Tibial artery (tissue), 4 donors: ENCODE measurements at regions not wholly inside any gene's neighbourhood (a gene's known extent, or its start where the extent isn't known, plus 50 kb on each side); places are given as distances from the start of the nearest gene placed in this dataset.

Experiments used
- DNase-seq, 2 donors: peaks; one replicate each; pipeline ENCODE4 v3.0.0-alpha.2; 2019
- H3K27ac ChIP-seq, 2 donors: fragments of 200-600 bp; sonication (generic) in 1 of 2; 1 replicate in 1 of 2; 2 replicates in 1 of 2; pipeline ENCODE4 v1.5.1; 2018 to 2019; ENCODE audit warnings: mild to moderate bottlenecking in 1 of 2
- H3K27me3 ChIP-seq, 2 donors: fragments of 200-600 bp; sonication (generic) in 1 of 2; one replicate each; pipeline versions ENCODE4 v1.5.1 to v1.6.0; 2016 to 2019
- H3K36me3 ChIP-seq, 3 donors: fragments of 200-600 bp; sonication (generic) in 2 of 3; one replicate each; pipeline ENCODE4 v1.5.1; 2016 to 2019; ENCODE audit warnings: mild to moderate bottlenecking in 2 of 3
- H3K4me1 ChIP-seq, 4 donors: fragments of 200-600 bp; sonication (generic) in 2 of 4; 1 replicate in 3 of 4; 2 replicates in 1 of 4; pipeline ENCODE4 v1.5.1; 2016 to 2019
- H3K4me3 ChIP-seq, 2 donors: fragments of 200-600 bp; sonication (generic) in 1 of 2; 1 replicate in 1 of 2; 2 replicates in 1 of 2; pipeline ENCODE4 v1.5.1; 2018 to 2019; ENCODE audit warnings: mild to moderate bottlenecking in 2 of 2
- H3K9me3 ChIP-seq, 3 donors: fragments of 200-600 bp; sonication (generic) in 1 of 3; one replicate each; pipeline ENCODE4 v1.5.1; 2016 to 2019
- intact Hi-C: fragments of 100-400 bp; cut with DNase I; formaldehyde crosslinking; loops from one replicate; pipeline ENCODE4 v1.15.0; 2023; ENCODE audit warnings: low total_unique reads
- TF ChIP-seq, protein P1 (sequence below), 2 experiments: fragments of 200-600 bp in 1 of 2; fragments of 450-650 bp in 1 of 2; IDR thresholded peaks; one replicate each; pipeline ENCODE4 v1.5.1; 2017 to 2019; ENCODE audit warnings: antibody characterized with exemption in 2 of 2, mild to moderate bottlenecking in 1 of 2, moderate library complexity in 1 of 2

DNA sequence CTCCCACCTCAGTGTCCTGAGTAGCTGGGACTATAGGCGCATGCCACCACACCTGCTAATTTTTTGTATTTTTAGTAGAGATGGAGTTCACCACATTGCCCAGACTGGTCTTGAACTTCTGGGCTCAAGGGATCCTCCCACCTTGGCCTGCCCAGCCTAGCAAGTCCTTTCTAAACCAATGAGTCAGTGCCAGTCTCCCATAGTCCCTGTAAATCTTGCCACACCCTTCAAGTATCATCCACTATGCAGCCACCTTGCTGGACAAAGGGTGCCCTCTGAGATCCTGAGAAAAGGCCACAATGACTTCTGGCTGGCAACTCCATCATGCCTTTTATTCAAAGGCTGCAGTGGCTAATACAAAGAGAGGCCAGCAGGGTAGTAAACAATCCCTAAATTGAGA is 184.0 kb downstream of the ABHD5 start:
- Histone ChIP-seq H3K27me3 (no peaks in the 10 kb centered on the region), H3K9me3 (no peaks in the 10 kb centered on the region), H3K4me1 (peaks cover 0 to 36% (median 29%) of the 10 kb centered on the region in 4 donors), H3K4me3 (no peak overlapping the region), H3K27ac (no peak overlapping the region), H3K36me3 (no peaks in the 10 kb centered on the region)
- TF ChIP-seq, protein P1, sequence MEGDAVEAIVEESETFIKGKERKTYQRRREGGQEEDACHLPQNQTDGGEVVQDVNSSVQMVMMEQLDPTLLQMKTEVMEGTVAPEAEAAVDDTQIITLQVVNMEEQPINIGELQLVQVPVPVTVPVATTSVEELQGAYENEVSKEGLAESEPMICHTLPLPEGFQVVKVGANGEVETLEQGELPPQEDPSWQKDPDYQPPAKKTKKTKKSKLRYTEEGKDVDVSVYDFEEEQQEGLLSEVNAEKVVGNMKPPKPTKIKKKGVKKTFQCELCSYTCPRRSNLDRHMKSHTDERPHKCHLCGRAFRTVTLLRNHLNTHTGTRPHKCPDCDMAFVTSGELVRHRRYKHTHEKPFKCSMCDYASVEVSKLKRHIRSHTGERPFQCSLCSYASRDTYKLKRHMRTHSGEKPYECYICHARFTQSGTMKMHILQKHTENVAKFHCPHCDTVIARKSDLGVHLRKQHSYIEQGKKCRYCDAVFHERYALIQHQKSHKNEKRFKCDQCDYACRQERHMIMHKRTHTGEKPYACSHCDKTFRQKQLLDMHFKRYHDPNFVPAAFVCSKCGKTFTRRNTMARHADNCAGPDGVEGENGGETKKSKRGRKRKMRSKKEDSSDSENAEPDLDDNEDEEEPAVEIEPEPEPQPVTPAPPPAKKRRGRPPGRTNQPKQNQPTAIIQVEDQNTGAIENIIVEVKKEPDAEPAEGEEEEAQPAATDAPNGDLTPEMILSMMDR (IDR thresholded peaks at IDR 0.05), result no peak
- DNase-seq, result no peak
- intact Hi-C loops, result no loop called here

DNA sequence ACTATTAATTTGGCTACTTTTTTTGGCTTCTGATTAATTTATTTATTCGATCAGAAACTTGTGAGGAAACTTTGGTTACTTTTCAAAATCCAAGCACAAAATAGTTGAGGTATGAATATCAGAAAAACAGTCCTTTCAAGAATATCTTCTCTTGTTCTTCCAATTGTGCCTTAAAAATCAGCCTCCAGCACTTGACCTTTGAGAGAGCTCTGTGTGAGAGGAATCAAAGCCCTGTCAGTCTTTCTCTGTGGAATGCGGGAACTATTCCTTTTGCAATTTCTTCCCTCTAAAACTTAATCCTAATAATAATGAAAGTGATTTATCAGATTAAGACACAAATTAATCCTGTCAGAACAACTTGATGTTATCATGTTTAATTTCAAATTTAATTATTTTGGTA is 185.9 kb downstream of the ABHD5 start:
- Histone ChIP-seq H3K36me3 (no peaks in the 10 kb centered on the region), H3K27ac (no peak overlapping the region), H3K4me3 (no peak overlapping the region), H3K27me3 (no peaks in the 10 kb centered on the region), H3K4me1 (peaks cover 0 to 16% (median 10%) of the 10 kb centered on the region in 4 donors), H3K9me3 (no peaks in the 10 kb centered on the region)
- TF ChIP-seq, protein P1 (IDR thresholded peaks at IDR 0.05), result no peak
- intact Hi-C loops, result no loop called here
- DNase-seq, result no peak

DNA sequence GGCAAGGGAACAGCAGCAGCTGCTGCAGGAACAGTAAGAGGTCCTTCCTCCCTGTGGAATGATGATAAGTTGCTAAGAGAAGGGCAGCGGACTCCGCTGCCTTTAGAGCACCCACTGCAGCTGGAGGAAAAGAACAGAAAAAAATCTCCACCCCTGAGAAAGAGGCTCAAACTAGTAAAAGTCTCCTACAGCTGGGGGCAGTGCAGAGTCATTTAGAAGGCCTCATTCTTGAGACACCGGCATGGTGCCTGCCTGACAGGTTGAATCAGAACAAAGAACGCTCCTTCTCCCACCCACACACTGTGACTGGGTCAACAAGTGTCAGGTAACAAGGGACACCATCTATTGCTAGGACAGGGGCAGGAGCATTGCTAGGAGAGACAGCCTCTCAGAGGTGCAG is 188.4 kb downstream of the ABHD5 start:
- intact Hi-C loops, result no loop called here
- no peaks in the 10 kb centered on the region for H3K9me3 ChIP-seq
- no peak for DNase-seq

DNA sequence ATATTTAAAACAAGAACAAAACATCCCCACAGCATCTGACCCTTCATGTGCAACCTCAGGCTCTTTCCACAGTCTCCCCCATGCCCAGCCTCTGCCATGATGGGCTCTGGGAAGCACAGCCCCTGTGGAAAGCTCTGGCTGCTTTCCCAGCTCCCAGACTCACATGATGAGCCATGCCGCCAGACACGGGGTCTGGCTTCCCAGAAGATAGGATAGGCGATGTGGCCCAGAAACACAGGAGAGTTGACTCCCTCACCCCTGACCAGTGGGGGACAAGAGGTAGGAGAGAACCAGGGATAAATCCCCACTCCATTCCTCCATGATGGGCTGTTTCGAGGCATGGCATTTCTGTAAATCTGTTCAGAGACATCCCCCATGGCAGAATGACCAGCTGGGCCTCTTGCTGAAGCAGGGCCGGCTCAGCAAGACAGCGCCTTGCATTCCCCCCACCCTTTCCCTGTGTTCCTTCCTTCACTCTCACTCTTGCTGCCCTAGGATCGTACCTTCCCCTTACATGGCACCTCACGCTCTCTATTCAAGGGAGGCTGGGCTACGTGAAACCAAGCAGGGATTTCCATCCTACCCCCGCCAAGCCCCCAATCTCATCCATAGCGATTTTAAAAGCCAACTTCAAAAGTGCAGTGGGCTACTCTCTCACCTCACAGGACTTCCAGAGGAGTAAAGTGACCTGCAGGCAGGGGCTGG is 192.4 kb downstream of the ABHD5 start:
- DNase-seq, result no peak

More for the DNA sequence above, 188.4 kb downstream of the ABHD5 start:
- H3K4me1 ChIP-seq, result peaks cover 0 to 16% (median 8%) of the 10 kb centered on the region in 4 donors
- H3K4me3 ChIP-seq, result no peak overlapping the region
- H3K27me3 ChIP-seq, result no peaks in the 10 kb centered on the region
- TF ChIP-seq, protein P1 (IDR thresholded peaks at IDR 0.05), result no peak
- no peaks in the 10 kb centered on the region for H3K36me3 ChIP-seq
- no peak overlapping the region for H3K27ac ChIP-seq

DNA sequence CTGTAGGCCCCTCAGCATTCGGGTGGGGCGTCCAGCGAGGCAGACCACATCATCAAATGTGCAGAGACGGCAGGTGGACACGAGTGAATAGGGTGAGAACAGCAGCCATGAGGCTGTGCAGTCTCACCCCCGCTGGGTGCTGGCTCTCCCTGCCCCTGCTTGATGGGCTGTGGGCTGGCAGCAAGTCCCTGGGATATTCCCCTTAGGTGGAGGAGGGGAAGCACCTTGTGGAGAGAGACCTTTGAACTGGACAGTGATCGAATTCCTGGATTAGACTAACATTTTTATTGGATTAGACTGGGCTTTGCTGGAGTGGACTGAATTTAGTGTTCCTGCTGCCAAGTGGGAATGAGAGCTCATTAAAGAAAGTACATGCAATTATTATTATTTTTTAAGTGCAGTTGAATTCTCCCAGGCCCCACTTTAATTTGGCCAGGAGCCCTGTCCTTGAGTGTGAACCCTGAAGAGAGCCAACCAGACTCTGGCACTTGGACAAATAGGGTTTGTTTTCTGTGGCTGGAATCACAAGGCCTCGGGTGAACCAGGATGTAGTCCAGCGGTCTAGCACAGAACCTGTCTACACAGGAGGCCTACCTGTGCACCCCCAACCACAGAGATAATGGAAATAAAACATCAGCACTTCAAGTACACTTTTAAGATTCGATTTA is 193.1 kb downstream of the ABHD5 start:
- TF ChIP-seq, protein P1 (IDR thresholded peaks at IDR 0.05), result no peak
- H3K4me3 ChIP-seq, result no peak overlapping the region
- no peaks in the 10 kb centered on the region for H3K9me3 ChIP-seq
- DNase-seq, result no peak
- H3K36me3 ChIP-seq, result no peaks in the 10 kb centered on the region
- intact Hi-C loops, result no loop called here
- peak overlapping the region; percentile 10 to 20 for H3K27ac ChIP-seq
- peaks cover 0 to 43% (median 21%) of the 10 kb centered on the region in 4 donors for H3K4me1 ChIP-seq
- H3K27me3 ChIP-seq, result no peaks in the 10 kb centered on the region

More for the DNA sequence above, 192.4 kb downstream of the ABHD5 start:
- peaks cover 0 to 43% (median 21%) of the 10 kb centered on the region in 4 donors for H3K4me1 ChIP-seq
- no peaks in the 10 kb centered on the region for H3K9me3 ChIP-seq
- TF ChIP-seq, protein P1 (IDR thresholded peaks at IDR 0.05), result no peak
- no peaks in the 10 kb centered on the region for H3K27me3 ChIP-seq
- H3K36me3 ChIP-seq, result no peaks in the 10 kb centered on the region
- H3K27ac ChIP-seq, result peak overlapping the region; percentile 10 to 20
- no peak overlapping the region for H3K4me3 ChIP-seq
- intact Hi-C loops, result no loop called here
